Spleen (tissue), 11 donors: ENCODE measurements at regions not wholly inside any gene's neighbourhood (a gene's known extent, or its start where the extent isn't known, plus 50 kb on each side); places are given as distances from the start of the nearest gene placed in this dataset.

Source experiments
- DNase-seq: peaks from one replicate; pipeline ENCODE4 v3.0.0-alpha.2; 2020
- H3K27ac ChIP-seq, 8 donors: fragments of 200-600 bp; sonication (generic) in 7 of 8; 1 replicate in 4 of 8; 2 replicates in 4 of 8; pipeline versions ENCODE4 v1.5.0 to v1.8.0; 2016 to 2021; ENCODE audit warnings: inconsistent platforms in 4 of 8, mild to moderate bottlenecking in 4 of 8, moderate library complexity in 1 of 8
- H3K27me3 ChIP-seq, 7 donors: fragments of 200-600 bp; sonication (generic) in 6 of 7; replicated peaks in 1 of 7; 1 replicate in 4 of 7; 2 replicates in 3 of 7; pipeline versions ENCODE4 v1.5.0 to v1.8.0; 2016 to 2021; ENCODE audit warnings: inconsistent platforms in 3 of 7, mild to moderate bottlenecking in 1 of 7
- H3K36me3 ChIP-seq, 6 donors: fragments of 200-600 bp; sonication (generic) in 5 of 6; 1 replicate in 4 of 6; 2 replicates in 2 of 6; pipeline versions ENCODE4 v1.5.0 to v1.8.0; 2016 to 2021; ENCODE audit warnings: inconsistent platforms in 2 of 6
- H3K4me1 ChIP-seq, 6 donors: fragments of 200-600 bp; sonication (generic) in 5 of 6; 1 replicate in 3 of 6; 2 replicates in 3 of 6; pipeline versions ENCODE4 v1.5.0 to v1.8.0; 2016 to 2021; ENCODE audit warnings: inconsistent platforms in 3 of 6
- H3K4me3 ChIP-seq, 8 donors: fragments of 200-600 bp; sonication (generic) in 7 of 8; 1 replicate in 4 of 8; 2 replicates in 4 of 8; pipeline versions ENCODE4 v1.5.0 to v1.8.0; 2016 to 2021; ENCODE audit warnings: inconsistent platforms in 4 of 8, mild to moderate bottlenecking in 4 of 8, moderate library complexity in 2 of 8
- H3K9me3 ChIP-seq, 8 donors: fragments of 200-600 bp; sonication (generic) in 7 of 8; 1 replicate in 4 of 8; 2 replicates in 4 of 8; pipeline versions ENCODE4 v1.5.0 to v1.8.0; 2016 to 2021; ENCODE audit warnings: inconsistent platforms in 4 of 8
- CTCF ChIP-seq, 11 experiments: fragments of 200-600 bp in 7 of 11; fragments of 450-650 bp in 4 of 11; sonication (generic) in 4 of 11; IDR thresholded peaks in 8 of 11; conservative IDR thresholded peaks in 3 of 11; 1 replicate in 7 of 11; 2 replicates in 4 of 11; pipeline versions ENCODE4 v1.4.0 to v1.8.0; 2016 to 2021; ENCODE audit warnings: antibody characterized with exemption in 11 of 11, inconsistent platforms in 4 of 11, mild to moderate bottlenecking in 1 of 11
- POLR2A ChIP-seq, 3 donors: fragments of 450-650 bp; IDR thresholded peaks; one replicate each; pipeline ENCODE4 v1.5.1; 2017; ENCODE audit warnings: antibody characterized with exemption in 3 of 3, mild to moderate bottlenecking in 1 of 3
- POLR2AphosphoS5 ChIP-seq, 3 donors: sonication (generic); formaldehyde crosslinking; IDR thresholded peaks; one replicate each; pipeline ENCODE4 v1.5.1; 2017; ENCODE audit warnings: antibody characterized with exemption in 3 of 3
- WGBS, 5 donors: extraction: QIAGEN DNeasy Blood & Tissue Kit in 3 of 5; methylation state at CpG; one replicate each; pipeline versions ENCODE4 v1.1.5 to v1.1.7; 2013 to 2018; 5-methylcytosine and 5-hydroxymethylcytosine counted together
- intact Hi-C: fragments of 100-400 bp; cut with DNase I; formaldehyde crosslinking; loops from one replicate; pipeline ENCODE4 v1.15.0; 2023; ENCODE audit warnings: low total_unique reads
- donor health status: healthy with polysubstance abuse.
- donor health status: DM: no; HTN: no; CAD: no; lungs with moderate emphysema.
- donor health status: DM: no; HTN: no; CAD: no.
- donor health status: Bipolar disorder and iron deficiency.
- donor health status: healthy.
- donor health status: DM: no; HTN: no; CAD: no.
- donor health status: DM: yes; HTN: yes; CAD: no.

GRCh38 chr12:115348301-115348700 is 664.3 kb upstream of the TBX3 start:
- H3K27me3 ChIP-seq = no peaks in the 10 kb centered on the region
- no peak for DNase-seq
- 90 to 95% (median 93%) methylated on average over 16 of the region's 16 CpGs for WGBS, 5 donors
- TF ChIP-seq POLR2A (IDR thresholded peaks at IDR 0.05) (no peak), POLR2AphosphoS5 (IDR thresholded peaks at IDR 0.05) (no peak), CTCF (IDR thresholded peaks at IDR 0.05 in 8 of 11, conservative IDR thresholded peaks at IDR 0.05 in 3 of 11) (no peak)
- no peak overlapping the region for H3K27ac ChIP-seq
- H3K4me1 ChIP-seq = no peaks in the 10 kb centered on the region
- intact Hi-C loops = no loop called here
- peaks cover 0 to 4% (median under 1%) of the 10 kb centered on the region in 8 donors for H3K9me3 ChIP-seq
- no peaks in the 10 kb centered on the region for H3K36me3 ChIP-seq
- H3K4me3 ChIP-seq = no peak overlapping the region

- no peak overlapping the region for H3K4me3 ChIP-seq
- no peaks in the 10 kb centered on the region for H3K4me1 ChIP-seq
- H3K36me3 ChIP-seq = no peaks in the 10 kb centered on the region
- H3K27me3 ChIP-seq = no peaks in the 10 kb centered on the region
- TF ChIP-seq CTCF (IDR thresholded peaks at IDR 0.05 in 8 of 11, conservative IDR thresholded peaks at IDR 0.05 in 3 of 11) (no peak), POLR2A (IDR thresholded peaks at IDR 0.05) (no peak), POLR2AphosphoS5 (IDR thresholded peaks at IDR 0.05) (no peak)
- WGBS, 5 donors = 82 to 87% (median 83%) methylated on average over 5 of the region's 5 CpGs
- intact Hi-C loops = no loop called here
- peaks cover 0 to 28% (median 12%) of the 10 kb centered on the region in 8 donors for H3K9me3 ChIP-seq
- no peak for DNase-seq
- H3K27ac ChIP-seq = no peak overlapping the region
Observed at GRCh38 chr12:115343601-115344000, 659.6 kb upstream of the TBX3 start.

- DNase-seq = no peak
Observed at GRCh38 chr12:115343008-115343407, 659.0 kb upstream of the TBX3 start.

GRCh38 chr12:115341442-115341841 is 657.5 kb upstream of the TBX3 start:
- no peak overlapping the region for H3K4me3 ChIP-seq
- peak in 1 of 3 donors; percentile 65 for TF ChIP-seq POLR2AphosphoS5 (IDR thresholded peaks at IDR 0.05)
- no peak for TF ChIP-seq POLR2A (IDR thresholded peaks at IDR 0.05)
- H3K9me3 ChIP-seq = peaks cover 0 to 28% (median 12%) of the 10 kb centered on the region in 8 donors
- H3K27ac ChIP-seq = peak overlapping the region in 1 of 8 donors; percentile 36
- 63 to 81% (median 70%) methylated on average over 6 of the region's 6 CpGs for WGBS, 5 donors
- DNase-seq = no peak
- no peaks in the 10 kb centered on the region for H3K27me3 ChIP-seq
- no peaks in the 10 kb centered on the region for H3K36me3 ChIP-seq
- intact Hi-C loops = no loop called here
- no peaks in the 10 kb centered on the region for H3K4me1 ChIP-seq

More at GRCh38 chr12:115343008-115343407, 659.0 kb upstream of the TBX3 start:
- TF ChIP-seq POLR2A (IDR thresholded peaks at IDR 0.05) = no peak
- TF ChIP-seq CTCF (IDR thresholded peaks at IDR 0.05 in 8 of 11, conservative IDR thresholded peaks at IDR 0.05 in 3 of 11) = no peak
- no peak for TF ChIP-seq POLR2AphosphoS5 (IDR thresholded peaks at IDR 0.05)
- Histone ChIP-seq H3K4me3 (no peak overlapping the region), H3K27me3 (no peaks in the 10 kb centered on the region), H3K9me3 (peaks cover 0 to 28% (median 12%) of the 10 kb centered on the region in 8 donors), H3K27ac (no peak overlapping the region), H3K4me1 (no peaks in the 10 kb centered on the region), H3K36me3 (no peaks in the 10 kb centered on the region)
- intact Hi-C loops = no loop called here
- 79 to 96% (median 84%) methylated on average over 2 of the region's 2 CpGs for WGBS, 5 donors
